HG02571 (cell line): ENCODE measurements at regions not wholly inside any gene's neighbourhood (a gene's known extent, or its start where the extent isn't known, plus 50 kb on each side); places are given as distances from the start of the nearest gene placed in this dataset.
"Not testable (repeated sequence)": the region's sequence is repeated elsewhere in the genome, so short reads cannot be mapped to it uniquely, and the experiment has no call there.

Experiments used
- ATAC-seq: cut with Tn5 transposase; IDR thresholded peaks from one replicate; pipeline ENCODE4 v1.9.1; 2021; ENCODE audit warnings: mild to moderate bottlenecking, moderate library complexity; ENCODE audit not compliant: unreplicated experiment

- ATAC-seq: not testable (repeated sequence)
Observed at GRCh38 chr5:100398815-100399214, 136.4 kb upstream of the FAM174A start.

GRCh38 chr5:100379254-100379858, 155.8 kb upstream of the FAM174A start:
- ATAC-seq: not testable (repeated sequence)

- ATAC-seq: not testable (repeated sequence)
Observed at GRCh38 chr5:100364757-100365478, 170.3 kb upstream of the FAM174A start.

GRCh38 chr5:100364343-100364742, 170.8 kb upstream of the FAM174A start:
- not testable (repeated sequence) for ATAC-seq

GRCh38 chr5:100359998-100360397, 175.2 kb upstream of the FAM174A start:
- not testable (repeated sequence) for ATAC-seq

GRCh38 chr5:100346269-100346668, 188.9 kb upstream of the FAM174A start:
- not testable (repeated sequence) for ATAC-seq

GRCh38 chr5:100341485-100341884, 193.7 kb upstream of the FAM174A start:
- ATAC-seq: not testable (repeated sequence)

- no peak for ATAC-seq
Observed at GRCh38 chr5:100322483-100322882, 212.7 kb upstream of the FAM174A start.

- ATAC-seq: no peak
Observed at GRCh38 chr5:100319885-100320284, 215.3 kb upstream of the FAM174A start.

- no peak for ATAC-seq
Observed at GRCh38 chr5:100313657-100314056, 221.5 kb upstream of the FAM174A start.

- no peak for ATAC-seq
Observed at GRCh38 chr5:100311806-100312205, 223.4 kb upstream of the FAM174A start.

- no peak for ATAC-seq
Observed at GRCh38 chr5:100306000-100306399, 229.2 kb upstream of the FAM174A start.

- no peak for ATAC-seq
Observed at GRCh38 chr5:100303216-100303615, 232.0 kb upstream of the FAM174A start.

- ATAC-seq: no peak
Observed at GRCh38 chr5:100299261-100299660, 235.9 kb upstream of the FAM174A start.

GRCh38 chr5:100276071-100276470, 259.1 kb upstream of the FAM174A start:
- ATAC-seq: no peak

- ATAC-seq: no peak
Observed at GRCh38 chr5:100275631-100276030, 259.5 kb upstream of the FAM174A start.

GRCh38 chr5:100273846-100274580, 261.2 kb upstream of the FAM174A start:
- no peak for ATAC-seq

GRCh38 chr5:100270023-100270771, 265.0 kb upstream of the FAM174A start:
- no peak for ATAC-seq

- ATAC-seq: no peak
Observed at GRCh38 chr5:100260968-100261367, 274.2 kb upstream of the FAM174A start.

GRCh38 chr5:100252944-100253343, 282.2 kb upstream of the FAM174A start:
- no peak for ATAC-seq

GRCh38 chr5:100252037-100252436, 283.1 kb upstream of the FAM174A start:
- no peak for ATAC-seq
